Neural progenitor cell (in vitro differentiated cells): ENCODE measurements at regions not wholly inside any gene's neighbourhood (a gene's known extent, or its start where the extent isn't known, plus 50 kb on each side); places are given as distances from the start of the nearest gene placed in this dataset.

Experiments used
- DNase-seq: peaks from one replicate; pipeline ENCODE4 v3.0.0-alpha.2; 2016; ENCODE audit warnings: low spot score
- H2AFZ ChIP-seq: fragments of 200-600 bp; sonication (generic); replicated peaks from 2 replicates; pipeline ENCODE4 v1.6.1; 2016; ENCODE audit warnings: antibody characterized with exemption
- H3F3A ChIP-seq: fragments of 200-600 bp; sonication (generic); 2 replicates; pipeline ENCODE4 v1.6.1; 2016; ENCODE audit warnings: antibody characterized with exemption, low read depth
- H3K27ac ChIP-seq: fragments of 200-600 bp; sonication (generic); 2 replicates; pipeline ENCODE4 v1.5.1; 2016; ENCODE audit warnings: mild to moderate bottlenecking
- H3K27me3 ChIP-seq: fragments of 200-600 bp; sonication (generic); 2 replicates; pipeline ENCODE4 v1.6.1; 2016; ENCODE audit warnings: mild to moderate bottlenecking, moderate library complexity
- H3K36me3 ChIP-seq: fragments of 200-600 bp; sonication (generic); 2 replicates; pipeline ENCODE4 v1.5.1; 2016
- H3K4me1 ChIP-seq: fragments of 200-600 bp; sonication (generic); 2 replicates; pipeline ENCODE4 v1.6.1; 2016; ENCODE audit warnings: mixed run types
- H3K4me2 ChIP-seq: fragments of 200-600 bp; sonication (generic); 2 replicates; pipeline ENCODE4 v1.6.1; 2016
- H3K4me3 ChIP-seq: fragments of 200-600 bp; sonication (generic); 2 replicates; pipeline ENCODE4 v1.5.1; 2016
- H3K79me2 ChIP-seq: fragments of 200-600 bp; sonication (generic); 2 replicates; pipeline ENCODE4 v1.6.1; 2016; ENCODE audit warnings: low read depth
- H3K9ac ChIP-seq: fragments of 200-600 bp; sonication (generic); 2 replicates; pipeline ENCODE4 v1.6.1; 2016
- H3K9me3 ChIP-seq: fragments of 200-600 bp; sonication (generic); 2 replicates; pipeline ENCODE4 v1.5.1; 2016; ENCODE audit warnings: low read depth
- H4K20me1 ChIP-seq: fragments of 200-600 bp; sonication (generic); 2 replicates; pipeline ENCODE4 v1.6.1; 2016; ENCODE audit warnings: low read depth
- H3K27ac Mint-ChIP-seq: 3 replicates; pipeline ENCODE4 v1.8.0; 2021; ENCODE audit warnings: mixed read lengths
- H3K27me3 Mint-ChIP-seq: 2 replicates; pipeline ENCODE4 v1.8.0; 2022; ENCODE audit warnings: low read depth, mild to moderate bottlenecking, inconsistent platforms, moderate library complexity, mixed read lengths; ENCODE audit not compliant: insufficient read depth
- H3K36me3 Mint-ChIP-seq: 3 replicates; pipeline ENCODE4 v1.8.0; 2021; ENCODE audit warnings: mixed read lengths
- H3K4me1 Mint-ChIP-seq: 3 replicates; pipeline ENCODE4 v1.8.0; 2021; ENCODE audit warnings: mixed read lengths
- H3K4me3 Mint-ChIP-seq: 3 replicates; pipeline ENCODE4 v1.8.0; 2021; ENCODE audit warnings: mild to moderate bottlenecking, moderate library complexity, mixed read lengths
- H3K9me3 Mint-ChIP-seq: 3 replicates; pipeline ENCODE4 v1.8.0; 2020; ENCODE audit warnings: mixed read lengths
- EZH2 ChIP-seq: fragments of 200-600 bp; sonication (generic); IDR thresholded peaks from 2 replicates; pipeline ENCODE4 v1.6.1; 2017; ENCODE audit warnings: antibody characterized with exemption, mild to moderate bottlenecking, moderate library complexity
- EZH2phosphoT487 ChIP-seq: fragments of 200-600 bp; sonication (generic); IDR thresholded peaks from 2 replicates; pipeline ENCODE4 v1.6.1; 2017; ENCODE audit warnings: antibody characterized with exemption
- TF ChIP-seq, protein P1 (sequence below): fragments of 200-600 bp; sonication (generic); IDR thresholded peaks from 2 replicates; pipeline ENCODE4 v1.5.1; 2017; ENCODE audit warnings: antibody characterized with exemption, mild to moderate bottlenecking

- H3K36me3 Mint-ChIP-seq = no peaks in the 10 kb centered on the region
- Histone ChIP-seq H3K4me2 (no peak overlapping the region), H3K4me3 (no peak overlapping the region), H2AFZ (no peak overlapping the region), H3F3A (no peaks in the 10 kb centered on the region), H4K20me1 (no peaks in the 10 kb centered on the region), H3K79me2 (no peaks in the 10 kb centered on the region), H3K27ac (no peak overlapping the region), H3K9me3 (no peaks in the 10 kb centered on the region), H3K4me1 (peaks cover 14% of the 10 kb centered on the region), H3K27me3 (no peaks in the 10 kb centered on the region), H3K9ac (no peak overlapping the region), H3K36me3 (no peaks in the 10 kb centered on the region)
- H3K9me3 Mint-ChIP-seq = no peaks in the 10 kb centered on the region
- no peak overlapping the region for H3K4me3 Mint-ChIP-seq
- peak overlapping the region; percentile 65 for H3K27ac Mint-ChIP-seq
- H3K27me3 Mint-ChIP-seq = peaks cover 6% of the 10 kb centered on the region
- H3K4me1 Mint-ChIP-seq = peaks cover 47% of the 10 kb centered on the region
- TF ChIP-seq, protein P1, sequence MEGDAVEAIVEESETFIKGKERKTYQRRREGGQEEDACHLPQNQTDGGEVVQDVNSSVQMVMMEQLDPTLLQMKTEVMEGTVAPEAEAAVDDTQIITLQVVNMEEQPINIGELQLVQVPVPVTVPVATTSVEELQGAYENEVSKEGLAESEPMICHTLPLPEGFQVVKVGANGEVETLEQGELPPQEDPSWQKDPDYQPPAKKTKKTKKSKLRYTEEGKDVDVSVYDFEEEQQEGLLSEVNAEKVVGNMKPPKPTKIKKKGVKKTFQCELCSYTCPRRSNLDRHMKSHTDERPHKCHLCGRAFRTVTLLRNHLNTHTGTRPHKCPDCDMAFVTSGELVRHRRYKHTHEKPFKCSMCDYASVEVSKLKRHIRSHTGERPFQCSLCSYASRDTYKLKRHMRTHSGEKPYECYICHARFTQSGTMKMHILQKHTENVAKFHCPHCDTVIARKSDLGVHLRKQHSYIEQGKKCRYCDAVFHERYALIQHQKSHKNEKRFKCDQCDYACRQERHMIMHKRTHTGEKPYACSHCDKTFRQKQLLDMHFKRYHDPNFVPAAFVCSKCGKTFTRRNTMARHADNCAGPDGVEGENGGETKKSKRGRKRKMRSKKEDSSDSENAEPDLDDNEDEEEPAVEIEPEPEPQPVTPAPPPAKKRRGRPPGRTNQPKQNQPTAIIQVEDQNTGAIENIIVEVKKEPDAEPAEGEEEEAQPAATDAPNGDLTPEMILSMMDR = no peak
- TF ChIP-seq EZH2phosphoT487 (no peak), EZH2 (no peak)
- DNase-seq = no peak
Measured at GRCh38 chr7:130887957-130888371, 154.0 kb upstream of the KLF14 start.

GRCh38 chr7:130888468-130888867, 154.5 kb upstream of the KLF14 start:
- no peaks in the 10 kb centered on the region for H3F3A ChIP-seq
- no peak overlapping the region for H2AFZ ChIP-seq
- H3K4me2 ChIP-seq = no peak overlapping the region
- Mint-ChIP-seq H3K27ac (no peak overlapping the region), H3K4me3 (no peak overlapping the region), H3K4me1 (peaks cover 47% of the 10 kb centered on the region), H3K36me3 (no peaks in the 10 kb centered on the region), H3K9me3 (no peaks in the 10 kb centered on the region), H3K27me3 (peaks cover 6% of the 10 kb centered on the region)
- TF ChIP-seq EZH2phosphoT487 (no peak), EZH2 (no peak)
- TF ChIP-seq, protein P1 = no peak
- DNase-seq = no peak
- H3K9ac ChIP-seq = no peak overlapping the region
- no peaks in the 10 kb centered on the region for H4K20me1 ChIP-seq
- peaks cover 14% of the 10 kb centered on the region for H3K4me1 ChIP-seq
- no peaks in the 10 kb centered on the region for H3K27me3 ChIP-seq
- H3K36me3 ChIP-seq = no peaks in the 10 kb centered on the region
- no peak overlapping the region for H3K4me3 ChIP-seq
- no peak overlapping the region for H3K27ac ChIP-seq
- no peaks in the 10 kb centered on the region for H3K79me2 ChIP-seq
- no peaks in the 10 kb centered on the region for H3K9me3 ChIP-seq

DNA sequence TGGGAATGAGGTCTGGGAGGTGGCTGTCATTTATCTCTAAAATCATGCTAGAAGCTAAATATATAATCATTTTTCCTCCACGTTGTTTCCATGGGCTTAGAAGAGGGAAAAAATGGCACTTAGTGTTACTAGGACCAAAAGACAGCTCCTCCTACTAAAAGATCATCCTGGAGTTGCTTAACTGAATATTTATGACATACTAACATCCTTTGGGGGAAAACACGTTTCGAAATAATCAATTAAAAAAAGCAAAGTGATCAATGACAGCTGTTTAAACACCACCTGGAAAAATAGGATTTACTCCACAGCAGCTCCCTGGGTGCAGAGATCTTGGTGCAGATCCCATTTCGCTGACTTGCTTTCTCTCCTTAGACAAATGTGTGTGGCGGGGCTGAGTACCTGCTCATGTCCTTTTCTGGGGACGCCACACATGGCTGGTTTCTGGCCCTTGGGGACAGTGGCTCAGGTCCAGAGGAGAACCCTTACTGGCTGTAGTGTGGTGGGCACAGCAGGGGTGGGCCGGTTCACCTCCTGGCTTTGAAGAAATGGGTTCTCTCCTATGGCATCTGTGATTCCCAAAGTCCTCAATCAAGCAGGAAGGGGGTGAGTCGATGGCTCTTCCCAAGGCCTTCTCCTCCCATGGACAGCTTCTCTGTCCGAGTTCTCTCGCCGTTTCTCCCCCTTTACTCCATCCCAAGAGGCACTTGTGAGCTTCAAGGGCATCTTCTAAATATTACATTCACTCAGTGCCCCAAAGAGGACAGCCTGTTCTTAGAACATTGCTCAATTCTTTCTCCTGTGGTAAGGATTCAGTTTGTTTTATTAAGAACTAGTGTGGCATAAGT, 156.4 kb upstream of the KLF14 start:
- H3K9me3 ChIP-seq = no peaks in the 10 kb centered on the region
- Mint-ChIP-seq H3K36me3 (no peaks in the 10 kb centered on the region), H3K27ac (peak overlapping the region; percentile 42), H3K4me1 (peaks cover 49% of the 10 kb centered on the region), H3K9me3 (no peaks in the 10 kb centered on the region), H3K27me3 (peaks cover 9% of the 10 kb centered on the region), H3K4me3 (no peak overlapping the region)
- H3K4me3 ChIP-seq = no peak overlapping the region
- no peak overlapping the region for H3K9ac ChIP-seq
- H3F3A ChIP-seq = peaks cover under 1% of the 10 kb centered on the region
- no peaks in the 10 kb centered on the region for H4K20me1 ChIP-seq
- H3K4me1 ChIP-seq = peaks cover 15% of the 10 kb centered on the region
- H3K79me2 ChIP-seq = no peaks in the 10 kb centered on the region
- no peak overlapping the region for H3K4me2 ChIP-seq
- no peak overlapping the region for H2AFZ ChIP-seq
- no peaks in the 10 kb centered on the region for H3K36me3 ChIP-seq
- TF ChIP-seq EZH2phosphoT487 (no peak), EZH2 (no peak)
- TF ChIP-seq, protein P1 = no peak
- no peaks in the 10 kb centered on the region for H3K27me3 ChIP-seq
- no peak overlapping the region for H3K27ac ChIP-seq
- DNase-seq = no peak
